GM12878 (cell line): ENCODE measurements at regions not wholly inside any gene's neighbourhood (a gene's known extent, or its start where the extent isn't known, plus 50 kb on each side); places are given as distances from the start of the nearest gene placed in this dataset.

Source experiments
- ATAC-seq: fragments of 200-7000 bp; cut with Tn5 transposase; 3 replicates; pipeline ENCODE4 v1.9.1; 2020; ENCODE audit warnings: mild to moderate bottlenecking, moderate library complexity
- BruUV-seq: library from RNA; stranded (reverse); fragments of 400-500 nt; replicated peaks from 2 replicates; lab custom pipeline; 2021; lab: Mats Ljungman, UMichigan
- CTCF ChIA-PET: fragments of 300-600 bp; sonication (Branson Sonifier 250); formaldehyde crosslinking; extraction: SDS; loops from one replicate; lab custom pipeline; 2021; ENCODE audit warnings: inconsistent platforms; lab: Yijun Ruan, JAX
- POLR2A ChIA-PET: fragments of 350-600 bp; formaldehyde crosslinking; extraction: SDS; loops from one replicate; lab custom pipeline; 2021; ENCODE audit warnings: inconsistent platforms; lab: Charles Lee
- RAD21 ChIA-PET: fragments of 300-600 bp; sonication (Branson Sonifier 250); formaldehyde crosslinking; loops from one replicate; lab custom pipeline; 2023; ENCODE audit warnings: antibody characterized with exemption; ENCODE audit not compliant: unreplicated experiment; lab: Charles Lee
- SMC1A ChIA-PET: fragments of 300-600 bp; sonication (Branson Sonifier 250); formaldehyde crosslinking; loops from one replicate; lab custom pipeline; 2023; ENCODE audit not compliant: unreplicated experiment, uncharacterized antibody; lab: Charles Lee
- DNase-seq: peaks from one replicate; pipeline ENCODE4 v3.0.0-alpha.2; 2011; ENCODE audit warnings: low read depth, low spot score
- FAIRE-seq: peaks from 3 replicates; lab custom pipeline; 2011; peaks lifted over from hg19 to GRCh38; lab: Jason Lieb, UNC
- H2AFZ ChIP-seq: 2 replicates; pipeline ENCODE4 v1.6.0; 2011; ENCODE audit warnings: low read depth, low read length, control low read depth; ENCODE audit not compliant: control insufficient read depth
- H3K27ac ChIP-seq: 2 replicates; pipeline ENCODE4 v1.5.1; 2011; ENCODE audit warnings: control low read depth; ENCODE audit not compliant: control insufficient read depth, insufficient read depth
- H3K27me3 ChIP-seq, 2 experiments: replicated peaks in 1 of 2; 2 replicates each; pipeline versions ENCODE4 v1.6.0 to v1.6.1; 2011; ENCODE audit warnings: low read length in 1 of 2; ENCODE audit not compliant: control insufficient read depth in 2 of 2, insufficient read depth in 2 of 2
- H3K36me3 ChIP-seq, 2 experiments: 2 replicates each; pipeline ENCODE4 v1.5.1; 2011; ENCODE audit warnings: low read length in 1 of 2; ENCODE audit not compliant: control insufficient read depth in 2 of 2, insufficient read depth in 2 of 2
- H3K4me1 ChIP-seq: 2 replicates; pipeline ENCODE4 v1.6.1; 2011; ENCODE audit warnings: mild to moderate bottlenecking, low read length, moderate library complexity, mixed read lengths; ENCODE audit not compliant: control insufficient read depth, insufficient read depth
- H3K4me2 ChIP-seq: 2 replicates; pipeline ENCODE4 v1.6.0; 2011; ENCODE audit warnings: control low read depth; ENCODE audit not compliant: control insufficient read depth, insufficient read depth
- H3K4me3 ChIP-seq: fragments of 200-600 bp; sonication (generic); 2 replicates; pipeline ENCODE4 v1.5.1; 2016
- H3K79me2 ChIP-seq: 2 replicates; pipeline ENCODE4 v1.6.0; 2011; ENCODE audit warnings: low read length; ENCODE audit not compliant: control insufficient read depth, insufficient read depth
- H3K9ac ChIP-seq: 2 replicates; pipeline ENCODE4 v1.8.0; 2011; ENCODE audit warnings: low read length, control low read depth, mixed read lengths; ENCODE audit not compliant: control insufficient read depth, insufficient read depth
- H3K9me3 ChIP-seq: replicated peaks from 3 replicates; pipeline ENCODE4 v1.5.1; 2011; ENCODE audit warnings: mild to moderate bottlenecking, low read length; ENCODE audit not compliant: control insufficient read depth, insufficient read depth
- H4K20me1 ChIP-seq: 2 replicates; pipeline ENCODE4 v1.6.0; 2011; ENCODE audit not compliant: control insufficient read depth, insufficient read depth
- CEBPZ ChIP-seq: fragments of 150-350 bp; IDR thresholded peaks from 2 replicates; pipeline ENCODE4 v1.6.1; 2016; ENCODE audit warnings: low read depth, low read length
- CREM ChIP-seq: IDR thresholded peaks from 2 replicates; pipeline ENCODE4 v1.6.1; 2014; ENCODE audit warnings: antibody characterized with exemption, low read depth
- E2F4 ChIP-seq: IDR thresholded peaks from 2 replicates; pipeline ENCODE4 v1.6.1; 2012; ENCODE audit warnings: low read depth, low read length, improper control_type of control experiment
- EP300 ChIP-seq, 2 experiments: fragments of 150-350 bp in 1 of 2; IDR thresholded peaks; 2 replicates each; pipeline ENCODE4 v1.6.1; 2011 to 2012; ENCODE audit warnings: low read depth in 2 of 2, low read length in 2 of 2, borderline replicate concordance in 1 of 2, improper control_type of control experiment in 1 of 2, inconsistent platforms in 1 of 2; ENCODE audit not compliant: control insufficient read depth in 1 of 2
- EZH2 ChIP-seq: IDR thresholded peaks from 2 replicates; pipeline ENCODE4 v1.6.1; 2012; ENCODE audit warnings: low read depth, mild to moderate bottlenecking, control low read depth, inconsistent platforms, low read length, borderline replicate concordance; ENCODE audit not compliant: control insufficient read depth
- MLLT1 ChIP-seq: fragments of 450-650 bp; IDR thresholded peaks from 2 replicates; pipeline ENCODE4 v1.6.1; 2016; ENCODE audit warnings: mild to moderate bottlenecking
- SIX5 ChIP-seq: IDR thresholded peaks from 2 replicates; pipeline ENCODE4 v1.6.1; 2011; ENCODE audit warnings: mild to moderate bottlenecking, low read depth, low read length, moderate library complexity; ENCODE audit not compliant: severe bottlenecking
- ZBED1 ChIP-seq: IDR thresholded peaks from 2 replicates; pipeline ENCODE4 v1.6.1; 2016; ENCODE audit warnings: borderline replicate concordance
- WGBS: methylation state at CpG from one replicate; pipeline ENCODE4 v1.1.6; 2016; ENCODE audit warnings: low lambda C conversion rate; ENCODE audit not compliant: insufficient replicate concordance, insufficient coverage; ENCODE audit errors: missing lambda C conversion rate; 5-methylcytosine and 5-hydroxymethylcytosine counted together
- in situ Hi-C: fragments of 300-500 bp; cut with MboI; formaldehyde crosslinking; loops from 9 replicates; pipeline ENCODE4 v1.14.3; 2018; ENCODE audit warnings: mixed read lengths
- intact Hi-C: fragments of 100-400 bp; cut with micrococcal nuclease; formaldehyde crosslinking; loops from one replicate; pipeline ENCODE4 v1.14.2; 2022; ENCODE audit not compliant: unreplicated experiment

- TF ChIP-seq E2F4 (no peak), MLLT1 (no peak), SIX5 (no peak), EZH2 (no peak)
Measured at GRCh38 chr4:24240655-24241054, 343.7 kb downstream of the DHX15 start (continued).

GRCh38 chr4:24237709-24238108 lies 346.6 kb downstream of the DHX15 start:
- TF ChIP-seq EP300 (IDR thresholded peaks at IDR 0.05; ENCODE audit: borderline replicate concordance in 1 of 2, control insufficient read depth in 1 of 2, low read depth in 2 of 2, low read length in 2 of 2) (no peak), ZBED1 (no peak), CEBPZ (no peak), CREM (no peak)
- in situ Hi-C loops, result no loop called here

More at GRCh38 chr4:24237709-24238108, 346.6 kb downstream of the DHX15 start:
- Histone ChIP-seq H3K4me2 (no peak overlapping the region), H3K27ac (no peak overlapping the region), H3K4me3 (no peak overlapping the region), H3K9me3 (no peaks in the 10 kb centered on the region), H3K4me1 (no peaks in the 10 kb centered on the region), H2AFZ (no peak overlapping the region), H4K20me1 (no peaks in the 10 kb centered on the region), H3K27me3 (no peaks in the 10 kb centered on the region), H3K36me3 (no peaks in the 10 kb centered on the region), H3K79me2 (no peaks in the 10 kb centered on the region), H3K9ac (no peak overlapping the region)
- 43% methylated on average over 7 of the region's 7 CpGs for WGBS
- FAIRE-seq (no peak), ATAC-seq (no peak), DNase-seq (no peak)
- intact Hi-C loops, result no loop called here
- BruUV-seq, result no TSS peak
- CTCF ChIA-PET, result no interaction called here
- SMC1A ChIA-PET, result no interaction called here
- RAD21 ChIA-PET, result no interaction called here
- POLR2A ChIA-PET, result no interaction called here
